GM12865 (cell line): ENCODE measurements at regions not wholly inside any gene's neighbourhood (a gene's known extent, or its start where the extent isn't known, plus 50 kb on each side); places are given as distances from the start of the nearest gene placed in this dataset.

Experiments
- DNase-seq: peaks from one replicate; pipeline ENCODE4 v3.0.0; 2010; ENCODE audit warnings: low read depth
- H3K4me3 ChIP-seq: 2 replicates; pipeline ENCODE4 v1.5.1; 2011; ENCODE audit warnings: mild to moderate bottlenecking, low read depth, low read length, control low read depth
- CTCF ChIP-seq: IDR thresholded peaks from 2 replicates; pipeline ENCODE4 v1.5.1; 2011; ENCODE audit warnings: low read length, control low read depth, low read depth, inconsistent platforms; ENCODE audit not compliant: insufficient read depth; ENCODE audit errors: missing control alignments

- no peak for DNase-seq
- no peak for TF ChIP-seq CTCF
- no peak overlapping the region for H3K4me3 ChIP-seq
Observed at GRCh38 chr2:193876980-193877379, 1682.2 kb upstream of the TMEFF2 start.

GRCh38 chr2:193869564-193869963 lies 1674.8 kb upstream of the TMEFF2 start:
- no peak for TF ChIP-seq CTCF

GRCh38 chr2:193868833-193869232 lies 1674.1 kb upstream of the TMEFF2 start:
- DNase-seq: no peak
- no peak overlapping the region for H3K4me3 ChIP-seq
- no peak for TF ChIP-seq CTCF

More at GRCh38 chr2:193869564-193869963, 1674.8 kb upstream of the TMEFF2 start:
- no peak for DNase-seq
- H3K4me3 ChIP-seq: no peak overlapping the region

GRCh38 chr2:193868132-193868531 lies 1673.4 kb upstream of the TMEFF2 start:
- no peak overlapping the region for H3K4me3 ChIP-seq
- DNase-seq: no peak
- TF ChIP-seq CTCF: no peak

- no peak for TF ChIP-seq CTCF
- no peak for DNase-seq
- H3K4me3 ChIP-seq: no peak overlapping the region
Observed at GRCh38 chr2:193867454-193867853, 1672.7 kb upstream of the TMEFF2 start.

- DNase-seq: no peak
- TF ChIP-seq CTCF: no peak
- no peak overlapping the region for H3K4me3 ChIP-seq
Observed at GRCh38 chr2:193861557-193861956, 1666.8 kb upstream of the TMEFF2 start.

- no peak for TF ChIP-seq CTCF
- DNase-seq: no peak
- no peak overlapping the region for H3K4me3 ChIP-seq
Observed at GRCh38 chr2:193847991-193848390, 1653.3 kb upstream of the TMEFF2 start.
